Vagina (tissue), 2 donors: ENCODE measurements at regions not wholly inside any gene's neighbourhood (a gene's known extent, or its start where the extent isn't known, plus 50 kb on each side); places are given as distances from the start of the nearest gene placed in this dataset.

Experiments used
- POLR2A ChIP-seq, 2 donors: fragments of 450-650 bp; IDR thresholded peaks; one replicate each; pipeline ENCODE4 v1.6.1; 2017; ENCODE audit warnings: antibody characterized with exemption in 2 of 2, mild to moderate bottlenecking in 2 of 2, moderate library complexity in 2 of 2
- TF ChIP-seq, protein P1 (sequence below), 3 experiments: fragments of 450-650 bp in 2 of 3; fragments of 200-600 bp in 1 of 3; sonication (generic) in 1 of 3; IDR thresholded peaks; one replicate each; pipeline ENCODE4 v1.5.1; 2017 to 2019; ENCODE audit warnings: antibody characterized with exemption in 3 of 3, mild to moderate bottlenecking in 2 of 3, moderate library complexity in 2 of 3

DNA sequence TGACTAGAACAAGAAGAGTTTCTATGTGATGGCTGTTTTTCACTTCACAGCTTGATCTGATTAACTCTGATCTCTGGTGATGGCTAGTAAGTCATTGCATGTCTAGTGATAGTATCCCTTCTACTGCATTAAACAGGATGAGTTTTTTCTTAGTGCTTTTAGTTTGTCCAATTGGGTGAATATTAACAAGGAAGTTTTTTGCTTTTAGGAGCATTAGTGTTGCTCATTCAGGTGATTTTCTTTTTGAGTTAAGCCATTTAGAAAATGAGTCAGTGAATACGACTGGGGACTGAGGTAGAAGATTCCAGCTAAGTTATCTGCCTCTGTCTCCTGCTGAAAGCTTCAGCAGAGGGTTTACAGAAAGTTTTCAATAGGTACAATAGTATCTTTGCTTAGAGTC, 306.7 kb downstream of the PIK3C3 start:
- TF ChIP-seq, protein P1, sequence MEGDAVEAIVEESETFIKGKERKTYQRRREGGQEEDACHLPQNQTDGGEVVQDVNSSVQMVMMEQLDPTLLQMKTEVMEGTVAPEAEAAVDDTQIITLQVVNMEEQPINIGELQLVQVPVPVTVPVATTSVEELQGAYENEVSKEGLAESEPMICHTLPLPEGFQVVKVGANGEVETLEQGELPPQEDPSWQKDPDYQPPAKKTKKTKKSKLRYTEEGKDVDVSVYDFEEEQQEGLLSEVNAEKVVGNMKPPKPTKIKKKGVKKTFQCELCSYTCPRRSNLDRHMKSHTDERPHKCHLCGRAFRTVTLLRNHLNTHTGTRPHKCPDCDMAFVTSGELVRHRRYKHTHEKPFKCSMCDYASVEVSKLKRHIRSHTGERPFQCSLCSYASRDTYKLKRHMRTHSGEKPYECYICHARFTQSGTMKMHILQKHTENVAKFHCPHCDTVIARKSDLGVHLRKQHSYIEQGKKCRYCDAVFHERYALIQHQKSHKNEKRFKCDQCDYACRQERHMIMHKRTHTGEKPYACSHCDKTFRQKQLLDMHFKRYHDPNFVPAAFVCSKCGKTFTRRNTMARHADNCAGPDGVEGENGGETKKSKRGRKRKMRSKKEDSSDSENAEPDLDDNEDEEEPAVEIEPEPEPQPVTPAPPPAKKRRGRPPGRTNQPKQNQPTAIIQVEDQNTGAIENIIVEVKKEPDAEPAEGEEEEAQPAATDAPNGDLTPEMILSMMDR (IDR thresholded peaks at IDR 0.05), result no peak
- no peak for TF ChIP-seq POLR2A (IDR thresholded peaks at IDR 0.05)
